NCI-H2081 (cell line): ENCODE measurements at regions not wholly inside any gene's neighbourhood (a gene's known extent, or its start where the extent isn't known, plus 50 kb on each side); places are given as distances from the start of the nearest gene placed in this dataset.
"Not testable (repeated sequence)": the region's sequence is repeated elsewhere in the genome, so short reads cannot be mapped to it uniquely, and the experiment has no call there.

ENCODE experiments used
- DNase-seq, 2 experiments: peaks; one replicate each; lab custom pipeline; 2025; lab: John Stamatoyannopoulos, UW

DNA sequence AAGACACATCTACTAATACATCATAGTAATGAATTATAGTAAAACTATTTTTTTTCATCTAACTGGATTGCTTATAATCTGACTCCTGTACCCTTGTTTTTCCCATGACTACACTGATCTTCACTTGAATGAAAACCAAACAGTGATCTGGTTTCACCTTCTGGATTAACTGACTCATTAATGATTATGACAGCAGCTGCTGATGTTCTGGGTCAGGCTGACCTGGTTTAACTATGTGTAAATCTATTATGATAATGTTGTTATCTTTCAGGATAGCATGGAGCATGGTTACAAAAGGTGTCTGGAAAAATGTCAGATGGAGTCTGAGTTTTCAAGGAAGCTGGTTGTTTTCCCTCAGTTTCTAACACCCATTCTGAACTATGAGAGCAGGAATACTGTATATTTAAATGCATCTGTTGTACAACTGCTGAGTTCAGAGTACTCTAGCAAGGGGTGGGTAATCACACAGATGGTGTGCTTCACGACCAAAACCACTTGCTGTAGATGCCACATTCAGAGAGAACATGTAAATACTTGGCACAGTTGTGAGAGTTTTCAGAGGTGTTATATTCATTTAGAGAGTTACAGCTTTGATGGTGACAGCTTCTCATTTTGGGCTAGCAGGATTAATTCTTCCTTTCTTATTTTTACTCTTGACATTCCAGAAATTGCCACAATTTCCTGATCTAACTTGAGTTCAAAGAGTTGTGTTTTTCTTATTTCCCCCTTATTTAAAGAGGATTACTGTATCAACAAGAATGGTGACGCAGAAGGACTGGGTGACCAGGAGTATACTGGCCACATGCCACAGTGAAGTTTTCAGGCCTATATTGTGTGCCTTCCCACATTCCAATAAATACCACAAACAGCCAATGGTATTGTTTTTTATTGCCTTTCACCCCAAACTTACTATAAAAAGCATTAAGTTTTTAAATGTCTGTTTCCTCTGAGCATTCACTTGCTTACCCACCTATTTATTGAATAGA lies 249.7 kb upstream of the TET2 start:
- DNase-seq, result no peak

- DNase-seq, result no peak
These were observed 246.8 kb upstream of the TET2 start for GRCh38 chr4:104899863-104900262.

DNA sequence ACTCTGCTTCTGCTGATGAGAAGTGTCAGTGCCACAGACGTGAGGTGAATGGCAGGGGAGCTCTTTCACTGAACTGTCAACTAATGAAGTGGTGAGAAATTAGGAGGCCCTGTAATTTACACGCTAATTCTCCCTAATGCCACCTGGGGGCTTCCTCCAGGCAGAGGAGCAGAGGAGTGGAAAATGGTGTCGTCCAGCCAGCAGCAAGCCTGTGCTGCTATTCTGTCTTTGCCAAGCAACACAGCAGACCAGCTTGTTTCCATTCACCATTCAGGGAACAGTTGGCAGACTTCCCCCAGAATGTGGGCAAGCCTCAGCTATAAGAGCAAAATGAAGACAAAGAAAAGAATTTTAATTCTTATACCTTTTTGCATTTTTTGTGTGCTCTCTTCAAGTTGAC lies 245.2 kb upstream of the TET2 start:
- DNase-seq, result peak in 1 of 2 experiments; percentile 4

- no peak for DNase-seq
These were observed 244.6 kb upstream of the TET2 start for GRCh38 chr4:104901961-104902605.

DNA sequence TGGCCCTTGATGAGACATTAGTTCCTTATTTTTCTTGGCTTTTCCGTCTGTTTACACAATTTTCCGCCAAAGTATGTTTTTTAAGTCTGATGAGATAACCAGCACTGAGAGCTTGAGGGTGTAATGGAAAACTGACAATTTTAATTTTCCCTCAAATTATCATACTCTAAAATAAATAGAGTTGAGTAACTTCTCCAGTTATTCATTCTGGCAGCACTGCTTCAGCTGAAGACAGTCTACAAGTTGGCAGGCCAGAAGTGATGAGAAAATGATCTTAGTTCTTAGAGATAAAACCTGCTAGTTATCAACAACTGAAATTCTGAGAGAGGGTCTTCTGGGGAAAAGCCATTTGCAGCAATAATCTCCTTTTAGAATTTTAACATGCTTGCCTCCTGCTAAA lies 241.6 kb upstream of the TET2 start:
- no peak for DNase-seq

GRCh38 chr4:104905546-104905945 lies 241.1 kb upstream of the TET2 start:
- no peak for DNase-seq

GRCh38 chr4:104906276-104906675 lies 240.4 kb upstream of the TET2 start:
- DNase-seq, result peak in 1 of 2 experiments; percentile 3

GRCh38 chr4:104907074-104907649 lies 239.5 kb upstream of the TET2 start:
- no peak for DNase-seq

DNA sequence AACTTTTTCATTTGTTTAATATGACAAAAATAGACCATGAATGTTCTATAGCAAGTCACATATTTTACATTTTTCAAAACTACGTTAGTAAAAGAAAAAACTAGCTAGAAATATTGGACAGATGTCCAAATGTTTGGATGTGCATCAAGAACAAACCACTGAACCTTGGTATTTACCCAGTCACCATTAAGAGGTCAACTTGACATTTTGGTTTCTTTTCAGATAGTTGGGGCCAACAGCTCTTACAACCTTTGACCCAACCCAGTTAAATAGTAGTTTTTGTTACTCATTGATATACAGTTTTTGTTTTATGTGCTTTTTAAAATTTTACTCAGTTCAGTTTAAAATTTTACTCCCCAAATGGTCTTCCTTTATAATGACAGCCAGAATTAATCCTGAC lies 238.7 kb upstream of the TET2 start:
- no peak for DNase-seq

DNA sequence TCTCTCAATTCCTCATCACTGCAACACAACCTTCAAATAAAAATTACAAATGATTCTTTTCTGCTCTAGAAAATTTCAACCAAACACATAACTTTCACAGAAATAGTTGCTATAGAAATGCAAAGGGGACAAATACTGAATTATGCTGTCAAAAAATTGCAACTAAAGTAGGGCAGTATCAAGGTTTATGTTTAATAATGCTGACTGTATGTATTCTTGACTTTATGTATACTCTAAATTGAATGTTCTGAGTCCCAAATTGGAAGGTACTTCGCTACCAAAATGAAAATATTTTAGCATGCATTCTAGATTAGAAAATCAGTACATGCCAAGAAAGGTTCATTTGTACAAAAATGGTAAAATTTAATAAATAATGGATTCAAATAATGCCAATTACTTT lies 237.3 kb upstream of the TET2 start:
- DNase-seq, result no peak

- DNase-seq, result no peak
These were observed 234.2 kb upstream of the TET2 start for GRCh38 chr4:104912518-104912917.

GRCh38 chr4:104915373-104915772 lies 231.3 kb upstream of the TET2 start:
- no peak for DNase-seq

DNA sequence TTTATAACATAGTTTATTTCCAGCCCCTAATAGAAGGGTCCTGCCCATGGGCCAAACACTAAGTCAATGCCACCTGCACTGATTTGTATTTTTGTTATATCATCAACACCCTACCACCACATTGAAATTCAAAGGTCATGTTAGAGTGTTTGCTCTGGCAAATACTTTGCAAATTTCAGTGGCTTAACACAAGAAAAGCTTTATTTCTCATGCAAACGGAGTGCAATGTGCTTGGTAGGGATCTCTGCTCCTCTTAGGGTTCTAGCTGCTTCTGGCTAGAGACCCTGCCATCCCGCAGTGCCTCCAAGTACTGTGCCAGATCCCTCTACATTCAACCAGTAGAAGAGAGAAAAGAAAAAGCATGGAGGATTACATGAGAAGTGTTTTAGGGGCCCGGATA lies 230.8 kb upstream of the TET2 start:
- DNase-seq, result no peak

DNA sequence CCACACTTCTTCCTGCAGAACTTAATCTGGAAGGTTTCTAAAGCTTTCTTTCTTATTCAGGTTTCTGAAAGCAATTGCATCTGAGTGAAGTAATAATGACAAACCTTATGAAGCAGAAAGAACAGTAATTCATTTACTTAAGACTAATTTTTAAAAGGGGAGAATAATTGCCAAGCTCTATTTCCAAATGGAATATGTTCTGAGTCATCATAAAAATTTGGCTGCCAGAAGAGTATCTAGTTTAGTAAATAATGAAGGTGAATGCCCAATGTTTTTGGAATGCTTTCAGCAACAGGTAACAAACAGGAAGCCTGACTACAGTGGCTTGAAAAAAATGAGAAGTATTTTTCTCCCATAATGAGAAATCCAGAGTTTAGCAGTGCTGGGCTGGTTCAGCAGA lies 227.3 kb upstream of the TET2 start:
- DNase-seq, result no peak

GRCh38 chr4:104930298-104930697 lies 216.4 kb upstream of the TET2 start:
- DNase-seq, result no peak

DNA sequence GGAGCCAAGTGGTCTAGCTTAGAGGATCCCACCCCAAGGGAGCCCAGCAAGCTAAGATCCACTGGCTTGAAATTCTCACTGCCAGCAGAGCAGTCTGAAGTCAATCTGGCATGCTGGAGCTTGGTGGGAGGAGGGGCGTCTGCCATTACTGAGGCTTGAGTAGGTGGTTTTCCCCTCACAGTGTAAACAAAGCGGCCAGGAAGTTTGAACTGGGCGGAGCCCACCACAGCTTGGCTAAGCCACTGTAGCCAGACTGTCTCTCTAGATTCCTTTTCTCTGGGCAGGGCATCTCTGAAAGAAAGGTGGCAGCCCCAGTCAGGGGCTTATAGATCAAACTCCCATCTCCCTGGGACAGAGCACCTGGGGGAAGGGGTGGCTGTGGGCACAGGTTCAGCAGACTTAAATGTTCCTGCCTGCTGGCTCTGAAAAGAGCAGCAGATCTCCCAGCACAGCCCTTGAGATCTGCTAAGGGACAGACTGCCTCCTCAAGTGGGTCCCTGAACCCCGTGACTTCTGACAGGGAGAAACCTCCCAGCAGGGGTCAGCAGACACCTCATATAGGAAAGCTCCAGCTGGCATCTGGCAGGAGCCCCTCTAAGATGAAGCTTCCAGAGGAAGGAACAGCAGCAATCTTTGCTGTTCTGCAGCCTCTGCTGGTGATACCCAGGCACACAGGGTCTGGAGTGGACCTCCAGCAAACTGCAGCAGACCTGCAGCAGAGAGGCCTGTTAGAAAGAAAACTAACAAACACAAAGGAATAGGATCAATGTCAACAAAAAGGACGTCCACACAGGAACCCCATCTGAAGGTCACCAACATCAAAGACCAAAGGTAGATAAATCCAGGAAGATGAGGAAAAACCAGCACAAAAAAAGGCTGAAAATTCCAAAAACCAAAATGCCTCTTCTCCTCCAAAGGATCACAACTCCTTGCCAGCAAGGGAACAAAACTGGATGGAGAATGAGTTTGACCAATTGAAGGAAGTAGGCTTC lies 215.6 kb upstream of the TET2 start:
- not testable (repeated sequence) for DNase-seq

DNA sequence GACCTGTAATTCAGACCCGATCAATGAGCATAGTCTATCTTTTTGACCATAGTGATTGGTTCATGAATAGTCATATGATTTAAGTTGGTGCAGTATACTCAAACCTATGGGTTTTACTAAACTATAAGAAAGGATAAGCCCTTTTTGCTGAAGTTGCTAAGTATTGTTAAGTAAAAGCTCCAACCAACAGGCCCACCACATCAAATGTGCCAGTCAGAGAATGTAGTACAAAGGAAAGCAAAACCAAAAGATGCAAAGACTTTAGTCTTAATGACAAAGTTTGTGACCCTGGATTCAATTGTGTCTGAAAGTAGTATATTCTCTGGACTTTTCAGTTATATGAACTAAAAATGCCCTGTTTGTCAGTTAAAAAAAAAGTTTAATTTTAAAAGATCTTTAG lies 208.1 kb upstream of the TET2 start:
- no peak for DNase-seq

DNA sequence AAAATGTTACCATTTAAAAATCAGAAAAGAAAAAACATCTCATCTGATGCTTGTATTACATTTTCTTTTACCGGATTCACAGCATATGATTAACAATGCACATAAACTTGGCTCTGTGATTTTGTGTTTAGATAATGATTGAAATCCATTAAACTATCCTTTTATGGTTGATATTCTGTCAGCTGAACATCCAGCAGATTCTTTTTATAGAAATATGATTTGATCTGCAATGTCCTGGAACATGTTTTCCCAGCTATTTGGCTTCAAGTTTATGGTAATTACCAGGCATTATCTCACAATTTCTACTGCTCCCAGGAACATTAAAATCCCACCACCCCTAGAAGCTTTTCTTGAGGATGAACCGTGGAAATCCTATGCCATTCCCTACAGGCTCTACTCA lies 205.7 kb upstream of the TET2 start:
- DNase-seq, result no peak

- no peak for DNase-seq
These were observed 205.0 kb upstream of the TET2 start for GRCh38 chr4:104941661-104942062.

DNA sequence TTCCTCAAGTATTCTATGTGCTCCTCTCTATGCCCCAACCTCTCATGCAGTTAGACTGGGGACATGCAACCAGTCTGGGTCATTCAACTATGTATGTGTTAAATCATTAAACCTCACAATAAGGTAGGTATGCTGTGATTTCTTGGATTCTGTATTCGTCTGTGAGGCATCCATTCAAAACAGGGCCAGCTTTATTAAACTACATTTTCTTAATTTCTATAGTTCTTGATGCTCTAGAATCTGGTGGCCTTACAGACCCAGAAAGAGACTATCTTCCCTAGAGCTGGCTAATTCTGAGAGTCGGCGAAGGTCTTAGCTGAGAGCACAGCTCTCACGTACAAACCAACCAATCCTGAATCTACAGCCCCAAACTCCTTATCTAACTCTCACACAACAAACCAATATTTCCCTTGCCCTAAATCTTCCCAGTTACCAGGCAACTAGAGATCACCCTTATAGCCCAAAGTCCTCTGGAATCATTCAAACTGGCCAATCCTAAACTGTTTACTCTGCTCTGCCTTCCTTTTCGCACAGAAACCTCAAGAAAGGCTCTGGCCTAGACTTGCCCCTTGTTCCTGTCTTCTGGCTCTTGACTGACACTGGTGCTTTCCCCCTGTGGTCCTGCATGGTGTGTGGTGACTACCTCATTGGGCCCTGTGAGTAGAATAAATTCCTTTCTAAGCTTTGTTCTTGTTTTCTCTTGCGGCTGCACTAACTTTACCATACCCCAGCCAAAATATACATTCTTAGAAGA lies 203.5 kb upstream of the TET2 start:
- DNase-seq, result no peak

DNA sequence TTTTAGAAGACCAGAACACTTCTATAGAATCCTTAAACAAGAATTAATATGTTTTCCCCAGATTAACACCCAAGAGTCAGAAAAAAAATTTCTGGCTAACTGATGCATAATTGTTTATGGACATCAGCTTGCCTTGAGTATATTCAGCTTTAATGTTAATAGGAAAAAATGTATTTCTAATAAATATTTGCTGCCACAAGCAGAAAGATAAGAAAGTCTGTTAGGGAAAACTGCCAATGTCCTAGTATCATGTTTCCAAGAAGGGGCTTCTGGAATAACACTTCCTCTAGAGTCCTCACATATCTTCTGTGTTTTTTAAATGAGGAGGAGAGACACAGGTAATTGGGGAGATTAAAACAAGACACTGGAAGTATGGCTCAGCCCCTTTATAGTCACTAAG lies 202.1 kb upstream of the TET2 start:
- DNase-seq, result no peak
